SK-N-MC (cell line): ENCODE measurements at regions not wholly inside any gene's neighbourhood (a gene's known extent, or its start where the extent isn't known, plus 50 kb on each side); places are given as distances from the start of the nearest gene placed in this dataset.

Source experiments
- EZH2 ChIP-seq: fragments of 200-600 bp; sonication (generic); IDR thresholded peaks from one replicate; pipeline ENCODE4 v1.6.1; 2017; ENCODE audit warnings: antibody characterized with exemption
- POLR2AphosphoS5 ChIP-seq: IDR thresholded peaks from 2 replicates; pipeline ENCODE4 v1.6.1; 2012; ENCODE audit warnings: mild to moderate bottlenecking, low read depth, low read length, borderline replicate concordance

DNA sequence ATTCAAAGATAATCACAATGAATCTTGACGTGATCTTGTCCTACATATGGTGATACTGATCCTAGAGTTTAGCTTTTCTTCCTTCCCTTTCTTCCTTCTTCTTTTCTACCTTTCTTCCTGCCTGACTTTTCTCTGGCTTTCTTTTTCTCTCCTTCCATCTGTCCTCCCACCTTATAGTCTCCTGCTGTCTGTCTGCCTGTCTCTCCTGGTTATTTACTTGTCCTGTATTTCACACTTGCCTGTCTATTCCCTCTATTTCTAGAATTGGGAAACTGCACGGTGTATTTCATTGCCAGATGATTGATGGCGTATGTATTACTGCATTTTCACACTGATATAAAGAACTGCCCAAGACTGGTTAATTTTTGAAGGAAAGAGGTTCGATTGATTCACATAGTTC lies 718.1 kb upstream of the CDH6 start:
- TF ChIP-seq POLR2AphosphoS5 (no peak), EZH2 (no peak)
